K562 (cell line): ENCODE measurements at regions not wholly inside any gene's neighbourhood (a gene's known extent, or its start where the extent isn't known, plus 50 kb on each side); places are given as distances from the start of the nearest gene placed in this dataset.
A peak's percentile ranks its signal among the peaks of the same experiment; 100 is the strongest.

Source experiments
- ATAC-seq: fragments of 200-7000 bp; cut with Tn5 transposase; 3 replicates; pipeline ENCODE4 v1.9.1; 2020; ENCODE audit warnings: moderate library complexity
- BruUV-seq: library from RNA; stranded (reverse); fragments of 400-500 nt; replicated peaks from 2 replicates; lab custom pipeline; 2021; lab: Mats Ljungman, UMichigan
- CTCF ChIA-PET: fragments of 300-600 bp; formaldehyde crosslinking; extraction: SDS; loops from one replicate; lab custom pipeline; 2021; ENCODE audit warnings: low intra/inter-chr PET ratio; lab: Yijun Ruan, JAX
- POLR2A ChIA-PET: fragments of 300-600, 350-650 bp; sonication (Branson Sonifier 250); formaldehyde crosslinking; extraction: SDS; loops from one replicate; lab custom pipeline; 2021; ENCODE audit warnings: antibody characterized with exemption, inconsistent platforms; lab: Yijun Ruan, JAX
- DNase-seq, 4 experiments: peaks; one replicate each; pipeline versions ENCODE4 v3.0.0 to v3.0.0-alpha.2; 2011 to 2018; ENCODE audit warnings: low spot score in 3 of 4, mixed read lengths in 3 of 4; ENCODE audit errors: extremely low read depth in 1 of 4
- FAIRE-seq: peaks from 2 replicates; lab custom pipeline; 2011; peaks lifted over from hg19 to GRCh38; lab: Jason Lieb, UNC
- H2AFZ ChIP-seq: 2 replicates; pipeline ENCODE4 v1.6.0; 2011; ENCODE audit warnings: low read depth, low read length, control low read depth, inconsistent platforms
- H3K27ac ChIP-seq: fragments of 200-600 bp; 3 replicates; pipeline ENCODE4 v1.8.0; 2011; ENCODE audit warnings: low read depth, mild to moderate bottlenecking, control low read depth, inconsistent platforms, low read length, moderate library complexity, mixed read lengths; ENCODE audit errors: extremely low read depth
- H3K27me3 ChIP-seq, 2 experiments: fragments of 300-600 bp in 1 of 2; 2 replicates in 1 of 2; 3 replicates in 1 of 2; pipeline versions ENCODE4 v1.6.0 to v1.8.0; 2011; ENCODE audit warnings: inconsistent platforms in 2 of 2, low read length in 2 of 2, mild to moderate bottlenecking in 1 of 2, mixed read lengths in 1 of 2, moderate library complexity in 1 of 2; ENCODE audit not compliant: control insufficient read depth in 2 of 2, insufficient read depth in 2 of 2
- H3K36me3 ChIP-seq: fragments of 300-600 bp; 3 replicates; pipeline ENCODE4 v1.8.0; 2011; ENCODE audit warnings: mild to moderate bottlenecking, low read length, inconsistent platforms; ENCODE audit not compliant: control insufficient read depth, insufficient read depth
- H3K4me1 ChIP-seq, 2 experiments: fragments of 200-600 bp in 1 of 2; replicated peaks in 1 of 2; 2 replicates in 1 of 2; 3 replicates in 1 of 2; pipeline versions ENCODE4 v1.5.1 to v1.8.0; 2011; ENCODE audit warnings: inconsistent platforms in 2 of 2, low read length in 2 of 2, mild to moderate bottlenecking in 1 of 2, mixed read lengths in 1 of 2, moderate library complexity in 1 of 2; ENCODE audit not compliant: control insufficient read depth in 2 of 2, insufficient read depth in 2 of 2
- H3K4me2 ChIP-seq: 2 replicates; pipeline ENCODE4 v1.6.1; 2011; ENCODE audit warnings: low read length, control low read depth, inconsistent platforms, mixed read lengths; ENCODE audit not compliant: insufficient read depth
- H3K4me3 ChIP-seq: fragments of 200-600 bp; sonication (generic), shearing (Covaris generic); 2 replicates; pipeline ENCODE4 v1.5.1; 2016; ENCODE audit warnings: control low read depth, inconsistent platforms
- H3K79me2 ChIP-seq: fragments of 200-600 bp; 3 replicates; pipeline ENCODE4 v1.8.0; 2011; ENCODE audit warnings: low read length, inconsistent platforms; ENCODE audit not compliant: control insufficient read depth, insufficient read depth
- H3K9ac ChIP-seq, 2 experiments: 2 replicates each; pipeline versions ENCODE4 v1.6.0 to v1.6.1; 2011; ENCODE audit warnings: low read depth in 2 of 2, low read length in 2 of 2, control low read depth in 1 of 2, inconsistent platforms in 1 of 2, mild to moderate bottlenecking in 1 of 2, mixed read lengths in 1 of 2; ENCODE audit not compliant: insufficient read depth in 1 of 2
- H3K9me1 ChIP-seq: one replicate; pipeline ENCODE4 v1.6.0; 2011; ENCODE audit warnings: inconsistent platforms, mild to moderate bottlenecking, low read length, moderate library complexity; ENCODE audit not compliant: control insufficient read depth, insufficient read depth
- H3K9me3 ChIP-seq: replicated peaks from 2 replicates; pipeline ENCODE4 v1.5.1; 2011; ENCODE audit warnings: low read depth, low read length, inconsistent platforms; ENCODE audit not compliant: control insufficient read depth, insufficient read depth
- H4K20me1 ChIP-seq: replicated peaks from 2 replicates; pipeline ENCODE4 v1.6.1; 2011; ENCODE audit warnings: low read length, inconsistent platforms, mixed read lengths; ENCODE audit not compliant: control insufficient read depth, insufficient read depth
- CBX5 ChIP-seq: IDR thresholded peaks from 2 replicates; pipeline ENCODE4 v1.6.1; 2014; ENCODE audit warnings: low read depth, borderline replicate concordance
- CCNT2 ChIP-seq: IDR thresholded peaks from 2 replicates; pipeline ENCODE4 v1.6.1; 2011; ENCODE audit warnings: borderline replicate concordance, low read depth, mild to moderate bottlenecking, moderate library complexity, mixed read lengths, low read length; ENCODE audit not compliant: insufficient read length; ENCODE audit errors: extremely low read depth
- CEBPB ChIP-seq: fragments of 450-650 bp; IDR thresholded peaks from 2 replicates; pipeline ENCODE4 v1.6.1; 2016; ENCODE audit warnings: missing genetic modification characterization, missing compliant biosample characterization
- CEBPG ChIP-seq, 3 experiments: fragments of 200-800 bp in 1 of 3; sonication (Bioruptor generic) in 1 of 3; sonication (generic) in 1 of 3; formaldehyde crosslinking in 1 of 3; IDR thresholded peaks in 2 of 3; conservative IDR thresholded peaks in 1 of 3; 2 replicates each; pipeline versions ENCODE4 v1.6.1 to v1.8.0; 2016 to 2022; ENCODE audit warnings: missing compliant biosample characterization in 2 of 3, missing genetic modification characterization in 2 of 3, mild to moderate bottlenecking in 1 of 3, missing genetic modification reagents in 1 of 3
- FOXK1 ChIP-seq: sonication (generic); formaldehyde crosslinking; IDR thresholded peaks from 2 replicates; pipeline ENCODE4 v1.8.0; 2022; ENCODE audit warnings: missing genetic modification reagents, mild to moderate bottlenecking, borderline replicate concordance
- GMEB1 ChIP-seq: fragments of 250-450 bp; sonication (Bioruptor Pico); IDR thresholded peaks from 2 replicates; pipeline ENCODE4 v1.4.0; 2020; ENCODE audit warnings: mild to moderate bottlenecking
- HLTF ChIP-seq: fragments of 450-650 bp; IDR thresholded peaks from 2 replicates; pipeline ENCODE4 v1.6.1; 2016
- ID3 ChIP-seq, 2 experiments: fragments of 250-450 bp in 1 of 2; fragments of 450-650 bp in 1 of 2; sonication (Bioruptor Pico) in 1 of 2; IDR thresholded peaks; 2 replicates each; pipeline versions ENCODE4 v1.6.1 to v1.8.0; 2016 to 2021; ENCODE audit warnings: mild to moderate bottlenecking in 2 of 2, moderate library complexity in 2 of 2, missing compliant biosample characterization in 1 of 2, missing genetic modification characterization in 1 of 2
- IRF1 ChIP-seq: sonication (generic); formaldehyde crosslinking; IDR thresholded peaks from 2 replicates; pipeline ENCODE4 v1.8.0; 2022; ENCODE audit warnings: missing genetic modification reagents, mild to moderate bottlenecking, borderline replicate concordance
- SMAD4 ChIP-seq: fragments of 250-450 bp; sonication (Bioruptor Pico); conservative IDR thresholded peaks from 2 replicates; pipeline ENCODE4 v1.8.0; 2021; ENCODE audit warnings: inconsistent platforms, mild to moderate bottlenecking, moderate library complexity
- THRAP3 ChIP-seq: fragments of 450-650 bp; IDR thresholded peaks from 2 replicates; pipeline ENCODE4 v1.6.1; 2016; ENCODE audit warnings: mild to moderate bottlenecking, inconsistent platforms, borderline replicate concordance
- ZBTB33 ChIP-seq: sonication (generic); formaldehyde crosslinking; IDR thresholded peaks from 2 replicates; pipeline ENCODE4 v1.8.1; 2023; ENCODE audit warnings: mild to moderate bottlenecking, missing genetic modification reagents
- ZC3H8 ChIP-seq: fragments of 450-650 bp; IDR thresholded peaks from 2 replicates; pipeline ENCODE4 v1.6.1; 2017
- ZFP36 ChIP-seq: fragments of 150-350 bp; IDR thresholded peaks from 2 replicates; pipeline ENCODE4 v1.6.1; 2018; ENCODE audit warnings: low read length, low read depth; ENCODE audit not compliant: partially characterized antibody
- ZNF79 ChIP-seq: fragments of 250-450 bp; sonication (Bioruptor Pico); IDR thresholded peaks from 2 replicates; pipeline ENCODE4 v1.4.0; 2020; ENCODE audit warnings: low read depth, mild to moderate bottlenecking, moderate library complexity
- ZZZ3 ChIP-seq: fragments of 450-650 bp; IDR thresholded peaks from 2 replicates; pipeline ENCODE4 v1.6.1; 2016; ENCODE audit warnings: antibody characterized with exemption, mild to moderate bottlenecking, moderate library complexity
- WGBS: fragments of 100-300 bp; shearing (Covaris generic); methylation state at CpG from one replicate; pipeline ENCODE4 v1.1.6; 2016; ENCODE audit warnings: low coverage, mixed read lengths; ENCODE audit not compliant: insufficient coverage; ENCODE audit errors: missing lambda C conversion rate; 5-methylcytosine and 5-hydroxymethylcytosine counted together
- in situ Hi-C: fragments of 300-500 bp; cut with MboI; formaldehyde crosslinking; loops from 4 replicates; pipeline ENCODE4 v1.15.0; 2018; ENCODE audit warnings: inconsistent platforms, mixed read lengths
- intact Hi-C: fragments of 100-400 bp; cut with micrococcal nuclease; formaldehyde crosslinking; loops from 2 replicates; pipeline ENCODE4 v1.14.2; 2022

GRCh38 chr1:5781079-5781478 lies 211.1 kb downstream of the NPHP4 start (continued):
- no peak for TF ChIP-seq ZNF79 (CRISPR knock-in tag)
- peak; percentile 61 for TF ChIP-seq ZFP36
- TF ChIP-seq, all 486 proteins: peak for 2

- no peak overlapping the region for H3K4me2 ChIP-seq
- intact Hi-C loops (no loop called here), in situ Hi-C loops (no loop called here)
- DNase-seq, result no peak
- FAIRE-seq, result no peak
- ChIA-PET POLR2A (interaction anchor here (0.6 to 1.2 kb wide), 2 partner anchors 11 to 294 kb away, joined by 3 to 4 read pairs; no protein-coding TSS in a partner anchor), CTCF (no interaction called here)
- 10% methylated on average over 4 of the region's 4 CpGs for WGBS
- ATAC-seq, result no peak
- H3K36me3 ChIP-seq, result no peaks in the 10 kb centered on the region
- H4K20me1 ChIP-seq, result 0 out of 2 replicates have a peak, but pooled peaks cover 3% of the 10 kb centered on the region
- H3K79me2 ChIP-seq, result no peaks in the 10 kb centered on the region
- no peaks in the 10 kb centered on the region for H3K9me1 ChIP-seq
- H3K27me3 ChIP-seq, result peaks cover 9 to 27% of the 10 kb centered on the region in 2 experiments; a peak in 4 of 5 replicates
- BruUV-seq, result no TSS peak
- no peak overlapping the region for H3K27ac ChIP-seq
- H3K9me3 ChIP-seq, result no peaks in the 10 kb centered on the region
- H2AFZ ChIP-seq, result no peak overlapping the region
- peaks cover 0 to 3% of the 10 kb centered on the region in 2 experiments; a peak in 2 of 5 replicates for H3K4me1 ChIP-seq
- H3K9ac ChIP-seq, result no peak overlapping the region
- no peak overlapping the region for H3K4me3 ChIP-seq
- no peak for TF ChIP-seq ZZZ3
- TF ChIP-seq ZBTB33 (CRISPR knock-in tag), result no peak
- no peak for TF ChIP-seq CEBPG (CRISPR knock-in tag; IDR thresholded peaks at IDR 0.05)
- TF ChIP-seq CEBPG (tag; conservative IDR thresholded peaks at IDR 0.05 in 1 of 2, IDR thresholded peaks at IDR 0.05 in 1 of 2), result peak; percentile 26 to 65; a peak in 2 of 4 replicates
- TF ChIP-seq GMEB1 (CRISPR knock-in tag), result no peak
- peak; percentile 88 for TF ChIP-seq CEBPB (tag)
- no peak for TF ChIP-seq CCNT2
- TF ChIP-seq FOXK1 (CRISPR knock-in tag), result no peak
- no peak for TF ChIP-seq CBX5
- TF ChIP-seq HLTF, result no peak
- no peak for TF ChIP-seq ID3 (CRISPR knock-in tag; IDR thresholded peaks at IDR 0.05)
- TF ChIP-seq ID3 (tag; IDR thresholded peaks at IDR 0.05), result no peak
- TF ChIP-seq THRAP3, result no peak
- TF ChIP-seq SMAD4 (CRISPR knock-in tag), result no peak
- TF ChIP-seq IRF1 (CRISPR knock-in tag), result no peak
- no peak for TF ChIP-seq ZC3H8
Observed at GRCh38 chr1:5780324-5780716, 211.9 kb downstream of the NPHP4 start.
